GM21717 (cell line): ENCODE measurements at regions not wholly inside any gene's neighbourhood (a gene's known extent, or its start where the extent isn't known, plus 50 kb on each side); places are given as distances from the start of the nearest gene placed in this dataset.

Experiments
- ATAC-seq: cut with Tn5 transposase; IDR thresholded peaks from one replicate; pipeline ENCODE4 v1.9.1; 2021; ENCODE audit warnings: mild to moderate bottlenecking, moderate library complexity; ENCODE audit not compliant: unreplicated experiment

DNA sequence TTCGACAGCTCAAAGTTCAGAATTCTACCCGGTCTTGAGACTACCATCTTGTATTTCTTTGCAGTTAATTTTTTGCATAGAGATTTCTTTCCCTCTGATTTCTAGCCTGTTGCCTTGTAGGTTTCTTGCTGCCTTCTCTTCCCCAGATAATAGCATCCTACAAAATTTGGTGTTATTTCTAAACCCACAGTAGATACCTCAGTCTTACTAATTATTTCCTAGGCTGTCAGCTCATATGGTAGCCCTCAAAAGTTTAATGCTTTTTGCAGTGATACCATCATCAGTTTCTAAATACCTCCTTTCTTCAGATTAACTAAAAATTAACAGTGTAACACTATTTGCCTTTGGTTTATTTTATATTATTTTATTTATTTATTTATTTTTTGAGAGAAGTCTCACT is 61.9 kb upstream of the TMPO start:
- ATAC-seq = no peak

DNA sequence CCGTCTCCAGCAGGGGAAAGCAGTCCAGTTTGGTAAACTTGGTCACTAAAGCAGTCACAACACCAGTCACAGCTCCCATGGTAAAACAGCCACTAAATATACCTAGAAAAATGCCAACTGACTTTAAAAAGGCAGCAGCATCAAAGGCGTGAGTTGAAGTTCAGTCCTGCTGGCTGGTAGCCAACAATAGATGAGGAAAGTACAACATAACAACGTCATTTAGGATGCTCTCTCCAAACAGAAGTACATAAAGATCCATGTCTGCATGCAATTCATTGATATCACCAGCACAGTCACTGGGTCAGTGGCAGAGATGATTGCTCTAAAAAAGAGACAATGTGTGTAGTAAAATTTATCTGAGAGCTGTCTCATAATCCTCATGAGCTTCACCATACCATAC is 59.3 kb upstream of the TMPO start:
- ATAC-seq = no peak

- no peak for ATAC-seq
Measured at GRCh38 chr12:98456576-98457573, 58.5 kb upstream of the TMPO start.

DNA sequence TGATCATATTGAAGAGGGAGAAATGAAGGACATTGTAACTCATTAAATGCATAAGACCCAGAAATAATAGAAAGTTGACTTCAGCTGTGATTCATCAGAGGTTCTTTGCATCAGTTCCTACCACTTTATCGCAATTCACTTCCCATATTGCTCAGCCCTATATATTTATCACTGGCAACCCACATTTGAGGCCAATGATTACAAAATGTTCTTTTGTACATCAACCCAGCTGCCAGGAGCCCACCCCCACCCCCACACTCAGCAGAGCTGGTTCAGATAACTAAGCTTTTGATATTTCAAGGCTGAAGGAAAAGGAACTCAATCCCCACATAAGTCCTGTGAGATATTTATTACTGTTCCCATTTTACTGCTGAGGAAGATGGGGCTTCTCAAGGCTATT is 51.2 kb upstream of the TMPO start:
- no peak for ATAC-seq

DNA sequence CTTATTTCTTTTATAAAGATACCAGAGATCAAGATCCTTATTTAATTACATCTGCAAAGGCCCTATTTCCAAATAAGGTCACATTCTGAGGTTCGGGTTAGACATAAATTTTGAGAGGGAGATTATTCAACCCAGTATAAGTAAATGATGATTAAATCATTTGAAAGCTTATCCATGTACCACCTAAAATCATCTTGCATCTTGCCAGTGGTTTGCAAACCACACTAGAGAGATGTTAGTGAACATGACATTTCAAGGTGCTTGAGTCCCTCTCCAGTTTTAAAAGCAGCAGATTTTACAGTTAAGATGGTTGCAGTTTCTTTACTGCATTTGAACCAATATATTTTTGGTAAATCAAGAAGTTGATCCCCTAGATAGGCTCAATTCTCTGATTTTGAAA is 49.9 kb upstream of the TMPO start:
- ATAC-seq = no peak
